GM19238 (cell line): ENCODE measurements at regions not wholly inside any gene's neighbourhood (a gene's known extent, or its start where the extent isn't known, plus 50 kb on each side); places are given as distances from the start of the nearest gene placed in this dataset.
A peak's percentile ranks its signal among the peaks of the same experiment; 100 is the strongest.

Experiments used
- DNase-seq: peaks from one replicate; pipeline ENCODE4 v3.0.0; 2011; ENCODE audit warnings: low spot score; ENCODE audit not compliant: insufficient read length

GRCh38 chr2:43129676-43130547 is 96.5 kb downstream of the ZFP36L2 start:
- no peak for DNase-seq

GRCh38 chr2:43128559-43128955 is 97.8 kb downstream of the ZFP36L2 start:
- DNase-seq: no peak

GRCh38 chr2:43127941-43128558 is 98.4 kb downstream of the ZFP36L2 start:
- no peak for DNase-seq

GRCh38 chr2:43127208-43127940 is 99.0 kb downstream of the ZFP36L2 start:
- peak; percentile 70 for DNase-seq

GRCh38 chr2:43126817-43127207 is 99.6 kb downstream of the ZFP36L2 start:
- DNase-seq: no peak

- DNase-seq: no peak
Observed at GRCh38 chr2:43125090-43125998, 101.1 kb downstream of the ZFP36L2 start.

- DNase-seq: no peak
Observed at GRCh38 chr2:43124687-43125057, 101.7 kb downstream of the ZFP36L2 start.

GRCh38 chr2:43123981-43124686 is 102.3 kb downstream of the ZFP36L2 start:
- no peak for DNase-seq

GRCh38 chr2:43123486-43123885 is 102.9 kb downstream of the ZFP36L2 start:
- no peak for DNase-seq

GRCh38 chr2:43123028-43123427 is 103.4 kb downstream of the ZFP36L2 start:
- no peak for DNase-seq

GRCh38 chr2:43121580-43122314 is 104.7 kb downstream of the ZFP36L2 start:
- DNase-seq: no peak

- no peak for DNase-seq
Observed at GRCh38 chr2:43119303-43119702, 107.1 kb downstream of the ZFP36L2 start.

- no peak for DNase-seq
Observed at GRCh38 chr2:43117521-43118143, 108.8 kb downstream of the ZFP36L2 start.

- no peak for DNase-seq
Observed at GRCh38 chr2:43116988-43117387, 109.4 kb downstream of the ZFP36L2 start.

- DNase-seq: no peak
Observed at GRCh38 chr2:43115881-43116280, 110.5 kb downstream of the ZFP36L2 start.

GRCh38 chr2:43114210-43114609 is 112.2 kb downstream of the ZFP36L2 start:
- DNase-seq: no peak

- no peak for DNase-seq
Observed at GRCh38 chr2:43111788-43112554, 114.4 kb downstream of the ZFP36L2 start.

GRCh38 chr2:43110442-43110871 is 115.9 kb downstream of the ZFP36L2 start:
- no peak for DNase-seq
